Small intestine (tissue), 7 donors: ENCODE measurements at regions not wholly inside any gene's neighbourhood (a gene's known extent, or its start where the extent isn't known, plus 50 kb on each side); places are given as distances from the start of the nearest gene placed in this dataset.

Source experiments
- DNase-seq, 2 donors: peaks; one replicate each; pipeline versions ENCODE4 v3.0.0 to v3.0.0-alpha.2; 2013
- FAIRE-seq: peaks from 2 replicates; lab custom pipeline; 2012; peaks lifted over from hg19 to GRCh38; lab: Jason Lieb, UNC
- H3K27ac ChIP-seq, 3 donors: one replicate each; pipeline ENCODE4 v1.5.1; 2013; ENCODE audit warnings: low read length in 2 of 3, mild to moderate bottlenecking in 2 of 3, control low read depth in 1 of 3, inconsistent platforms in 1 of 3, low read depth in 1 of 3, moderate library complexity in 1 of 3
- H3K27me3 ChIP-seq, 3 donors: one replicate each; pipeline ENCODE4 v1.6.1; 2013; ENCODE audit warnings: low read length in 3 of 3, inconsistent platforms in 1 of 3; ENCODE audit not compliant: control insufficient read depth in 3 of 3, insufficient read depth in 3 of 3
- H3K36me3 ChIP-seq, 3 donors: one replicate each; pipeline ENCODE4 v1.6.1; 2013; ENCODE audit warnings: low read length in 3 of 3, inconsistent platforms in 1 of 3, low read depth in 1 of 3, mild to moderate bottlenecking in 1 of 3, moderate library complexity in 1 of 3; ENCODE audit not compliant: control insufficient read depth in 3 of 3, insufficient read depth in 2 of 3
- H3K4me1 ChIP-seq, 3 donors: one replicate each; pipeline ENCODE4 v1.6.1; 2013; ENCODE audit warnings: low read length in 2 of 3, inconsistent platforms in 1 of 3, low read depth in 1 of 3, mild to moderate bottlenecking in 1 of 3, moderate library complexity in 1 of 3; ENCODE audit not compliant: control insufficient read depth in 3 of 3, insufficient read depth in 2 of 3
- H3K4me3 ChIP-seq, 3 donors: one replicate each; pipeline ENCODE4 v1.5.1; 2013; ENCODE audit warnings: low read length in 3 of 3, control low read depth in 1 of 3, inconsistent platforms in 1 of 3, low read depth in 1 of 3, mild to moderate bottlenecking in 1 of 3, moderate library complexity in 1 of 3
- H3K9me3 ChIP-seq, 2 donors: one replicate each; pipeline ENCODE4 v1.6.1; 2013; ENCODE audit warnings: low read depth in 1 of 2, low read length in 1 of 2; ENCODE audit not compliant: control insufficient read depth in 2 of 2, insufficient read depth in 1 of 2
- WGBS, 3 donors: extraction: QIAGEN DNeasy Blood & Tissue Kit; methylation state at CpG; one replicate each; pipeline ENCODE4 v1.1.7; 2013; 5-methylcytosine and 5-hydroxymethylcytosine counted together
- donor health status: healthy with polysubstance abuse.
- donor health status: control.
- donor health status: control.
- donor health status: Bipolar disorder and iron deficiency.
- donor health status: healthy.

DNA sequence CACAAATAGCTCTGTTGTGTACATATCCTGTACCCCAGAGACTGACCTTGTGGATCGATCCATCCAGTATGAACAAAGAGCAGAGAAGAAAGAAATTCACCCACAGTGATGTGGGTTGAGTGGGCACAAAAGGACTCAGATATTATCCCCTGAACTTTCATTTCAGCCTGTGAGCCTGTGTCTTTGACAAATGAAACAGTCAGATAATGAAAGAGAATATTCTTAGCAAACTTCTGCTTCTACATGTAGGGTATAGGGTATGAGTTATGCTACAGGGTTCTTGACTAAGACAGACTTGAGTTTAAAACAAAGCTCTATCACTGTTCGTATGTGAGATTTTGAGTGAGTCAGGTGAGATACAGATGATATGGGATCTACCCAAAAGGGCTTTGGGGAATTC is 359.7 kb downstream of the MAFB start:
- DNase-seq (no peak), FAIRE-seq (no peak)
- Histone ChIP-seq H3K36me3 (no peaks in the 10 kb centered on the region), H3K4me1 (no peaks in the 10 kb centered on the region), H3K4me3 (no peak overlapping the region), H3K27ac (no peak overlapping the region), H3K27me3 (no peaks in the 10 kb centered on the region), H3K9me3 (no peaks in the 10 kb centered on the region)
- 73 to 88% (median 85%) methylated on average over 2 of the region's 2 CpGs for WGBS, 3 donors

DNA sequence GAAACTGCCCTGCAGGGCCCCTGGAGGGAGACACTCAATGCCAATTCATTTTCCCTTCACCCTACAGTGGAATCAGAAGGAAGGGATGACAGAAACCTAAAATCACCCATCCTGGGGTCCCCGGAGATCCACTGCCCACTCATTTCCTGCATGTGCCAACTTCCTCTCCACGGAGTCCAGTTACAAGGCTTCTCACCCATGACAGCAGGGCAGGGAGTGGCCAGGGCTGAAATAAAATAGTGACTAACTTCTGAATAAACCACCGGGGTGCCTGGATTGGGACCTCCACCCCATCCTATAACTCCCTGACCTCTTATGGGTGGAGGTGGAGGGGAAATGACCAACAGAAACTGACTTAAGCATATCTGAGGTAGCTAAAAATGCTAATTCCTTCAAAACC is 362.3 kb downstream of the MAFB start:
- 55 to 65% (median 62%) methylated on average over 3 of the region's 3 CpGs for WGBS, 3 donors
- no peaks in the 10 kb centered on the region for H3K27me3 ChIP-seq
- no peaks in the 10 kb centered on the region for H3K9me3 ChIP-seq
- no peak for FAIRE-seq
- H3K36me3 ChIP-seq, result no peaks in the 10 kb centered on the region
- H3K4me1 ChIP-seq, result no peaks in the 10 kb centered on the region
- no peak for DNase-seq
- H3K4me3 ChIP-seq, result no peak overlapping the region
- no peak overlapping the region for H3K27ac ChIP-seq

DNA sequence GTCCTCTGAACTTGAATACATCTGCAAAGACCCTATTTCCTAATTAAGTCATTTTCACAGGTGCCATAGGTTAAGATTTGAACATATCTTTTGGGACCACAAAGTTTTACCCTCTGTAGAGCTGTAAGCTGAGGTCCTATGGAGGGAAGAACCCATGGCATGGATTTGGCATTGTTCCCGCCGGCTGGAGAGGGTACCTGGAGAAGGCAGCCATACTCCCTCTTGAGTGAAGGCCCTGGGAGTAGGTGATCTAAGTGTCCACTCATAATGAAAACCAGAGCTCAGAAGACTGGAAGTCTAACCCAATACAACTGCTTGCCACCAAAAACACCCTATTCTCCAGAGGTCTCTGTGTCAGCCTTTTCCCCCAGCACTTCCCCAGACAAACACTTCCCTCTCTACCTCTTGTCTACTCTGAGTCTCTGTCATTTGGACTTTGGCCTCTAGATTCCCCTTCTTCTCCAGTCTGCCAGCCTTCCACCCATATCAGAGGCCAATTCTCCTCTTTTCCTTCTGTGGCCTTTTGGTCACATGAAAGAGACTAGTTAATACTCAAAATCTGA is 363.9 kb downstream of the MAFB start:
- 96 to 100% (median 100%) methylated on average over 2 of the region's 2 CpGs for WGBS, 3 donors
- DNase-seq (no peak), FAIRE-seq (no peak)
- no peak overlapping the region for H3K27ac ChIP-seq
- H3K27me3 ChIP-seq, result no peaks in the 10 kb centered on the region
- no peaks in the 10 kb centered on the region for H3K4me1 ChIP-seq
- H3K36me3 ChIP-seq, result no peaks in the 10 kb centered on the region
- no peaks in the 10 kb centered on the region for H3K9me3 ChIP-seq
- H3K4me3 ChIP-seq, result no peak overlapping the region

DNA sequence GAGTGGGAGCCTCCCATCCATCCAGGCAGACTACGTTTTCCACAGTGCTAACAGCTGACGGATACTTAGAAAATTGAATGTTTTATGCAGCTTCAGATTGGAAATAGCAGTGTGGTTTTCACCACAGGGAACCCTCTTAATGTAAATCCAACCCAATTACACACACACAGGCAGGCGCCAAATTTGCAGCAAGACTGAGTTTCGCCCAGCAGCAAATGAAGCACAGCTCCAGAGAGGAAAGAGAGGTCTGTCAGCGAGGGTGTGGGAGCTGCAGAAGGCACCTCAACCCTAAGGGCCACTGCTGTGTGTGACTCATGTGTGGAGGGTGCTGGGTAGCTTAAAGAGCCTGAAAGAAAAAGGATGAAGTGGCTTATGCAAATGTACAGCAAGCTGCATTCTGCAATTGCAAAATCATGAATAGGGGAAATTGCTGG is 365.7 kb downstream of the MAFB start:
- Histone ChIP-seq H3K27me3 (no peaks in the 10 kb centered on the region), H3K36me3 (no peaks in the 10 kb centered on the region), H3K4me3 (no peak overlapping the region), H3K9me3 (no peaks in the 10 kb centered on the region), H3K27ac (no peak overlapping the region), H3K4me1 (no peaks in the 10 kb centered on the region)
- 70 to 82% (median 75%) methylated on average over 5 of the region's 5 CpGs for WGBS, 3 donors
- FAIRE-seq (no peak), DNase-seq (no peak)

DNA sequence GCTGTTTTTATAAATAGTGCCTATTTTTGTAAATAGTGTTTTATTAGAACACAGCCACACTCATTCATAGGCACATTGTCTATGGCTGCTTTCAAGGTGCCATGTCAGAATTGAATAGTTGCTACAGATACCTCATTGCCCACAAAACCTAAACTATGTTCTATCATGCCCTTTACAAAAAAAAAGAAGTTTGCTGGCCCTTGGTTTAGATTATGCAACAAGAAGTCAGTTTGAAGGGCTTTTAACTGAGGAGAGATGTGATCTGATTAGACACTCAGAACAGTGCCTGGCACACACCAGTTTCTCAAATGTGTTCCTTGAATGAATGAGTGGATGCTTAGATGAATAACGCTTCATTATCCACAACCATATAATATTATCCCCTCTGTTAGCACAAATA is 366.1 kb downstream of the MAFB start:
- H3K9me3 ChIP-seq, result no peaks in the 10 kb centered on the region
- no peaks in the 10 kb centered on the region for H3K27me3 ChIP-seq
- H3K27ac ChIP-seq, result no peak overlapping the region
- DNase-seq (no peak), FAIRE-seq (no peak)
- no peak overlapping the region for H3K4me3 ChIP-seq
- no peaks in the 10 kb centered on the region for H3K36me3 ChIP-seq
- no peaks in the 10 kb centered on the region for H3K4me1 ChIP-seq
- WGBS, 3 donors, result 78 to 100% (median 89%) methylated on average over 1 of the region's 1 CpG

DNA sequence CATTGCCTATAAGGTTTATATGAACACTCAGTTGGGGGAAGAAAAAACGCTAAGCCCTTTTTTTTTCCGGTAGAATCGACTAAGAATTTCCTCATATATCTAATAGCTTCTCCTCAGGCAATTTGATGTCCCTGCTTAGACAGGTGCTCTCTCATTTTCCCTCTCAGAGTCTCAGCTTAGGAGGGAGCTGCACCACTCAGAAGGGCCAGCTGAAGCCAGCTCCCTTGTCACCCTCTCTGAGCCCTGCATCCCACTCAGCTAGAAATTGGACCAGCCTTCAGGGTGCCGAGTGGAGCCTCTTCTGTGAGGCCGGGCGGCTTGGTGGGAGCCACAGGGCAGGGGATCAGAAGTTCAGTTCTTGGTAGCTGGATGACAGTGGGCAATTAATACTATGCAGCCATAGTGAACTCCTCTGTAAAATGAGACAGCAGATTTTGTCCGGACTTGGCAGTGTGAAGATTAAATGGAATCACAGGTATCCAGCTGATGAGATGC is 368.5 kb downstream of the MAFB start:
- Histone ChIP-seq H3K27ac (no peak overlapping the region), H3K9me3 (no peaks in the 10 kb centered on the region), H3K27me3 (no peaks in the 10 kb centered on the region), H3K36me3 (no peaks in the 10 kb centered on the region), H3K4me3 (no peak overlapping the region), H3K4me1 (no peaks in the 10 kb centered on the region)
- WGBS, 3 donors, result 81 to 86% (median 83%) methylated on average over 7 of the region's 7 CpGs
- DNase-seq, result no peak
- FAIRE-seq, result no peak

DNA sequence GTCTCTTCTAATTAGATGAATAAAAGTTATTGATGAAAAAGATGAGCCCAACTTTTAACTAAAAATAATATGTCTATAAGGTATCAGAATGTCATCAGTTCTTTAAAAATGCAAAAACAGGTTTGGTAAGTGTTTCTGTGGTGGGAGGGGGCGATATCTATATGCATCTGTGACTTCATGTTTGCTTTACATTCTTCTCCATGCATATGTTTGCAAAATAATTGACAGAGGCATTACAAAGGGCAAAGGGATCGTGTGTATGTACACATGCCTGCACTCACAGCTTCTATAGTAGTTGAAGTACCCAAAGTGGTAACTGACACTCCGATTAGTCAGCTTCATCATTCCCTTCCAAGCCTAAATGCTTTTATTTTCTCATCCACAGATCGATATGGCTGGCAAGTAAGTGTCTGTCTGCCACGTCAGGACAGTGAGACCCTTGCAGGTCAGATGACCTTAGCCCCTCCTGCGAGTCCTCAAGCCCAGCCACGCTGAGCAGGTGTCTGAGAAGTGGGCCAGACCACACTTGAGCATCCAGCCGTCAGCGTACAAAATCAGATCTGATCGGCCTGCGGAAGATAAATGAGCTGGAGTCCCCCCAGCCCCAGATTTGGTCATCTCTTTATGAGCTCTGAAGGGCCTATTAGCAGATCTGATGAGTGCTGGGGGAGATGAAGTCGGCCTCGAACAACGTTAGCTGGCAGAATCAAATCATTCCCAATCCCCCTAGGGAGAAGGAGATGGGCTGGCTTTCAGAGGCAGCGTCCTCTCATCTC is 369.1 kb downstream of the MAFB start:
- H3K27ac ChIP-seq, result no peak overlapping the region
- 71 to 81% (median 80%) methylated on average over 15 of the region's 15 CpGs for WGBS, 3 donors
- no peaks in the 10 kb centered on the region for H3K4me1 ChIP-seq

DNA sequence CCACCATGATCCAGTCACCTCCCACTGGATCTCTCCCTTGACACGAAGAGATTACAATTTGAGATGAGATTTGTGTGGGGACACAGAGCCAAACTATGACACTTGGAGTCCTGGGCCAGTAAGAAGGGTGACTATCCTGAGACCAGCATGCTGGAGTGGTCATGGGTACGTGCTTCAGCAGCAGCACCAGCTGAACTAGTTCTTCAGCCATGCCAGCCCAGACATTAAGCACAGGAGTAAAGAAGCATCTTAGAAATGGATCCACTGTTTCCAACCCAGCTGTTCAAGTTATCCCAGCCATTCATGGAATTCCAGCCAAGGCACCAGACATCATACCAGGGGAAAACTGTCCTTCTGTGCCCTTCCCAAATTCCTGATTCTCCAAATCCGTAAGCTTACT is 370.0 kb downstream of the MAFB start:
- H3K27ac ChIP-seq, result no peak overlapping the region
- FAIRE-seq (no peak), DNase-seq (no peak)
- WGBS, 3 donors, result 78 to 87% (median 84%) methylated on average over 3 of the region's 3 CpGs
- H3K9me3 ChIP-seq, result no peaks in the 10 kb centered on the region
- H3K4me1 ChIP-seq, result no peaks in the 10 kb centered on the region
- H3K27me3 ChIP-seq, result no peaks in the 10 kb centered on the region
- H3K4me3 ChIP-seq, result no peak overlapping the region
- H3K36me3 ChIP-seq, result no peaks in the 10 kb centered on the region

More for the DNA sequence above, 369.1 kb downstream of the MAFB start:
- no peaks in the 10 kb centered on the region for H3K27me3 ChIP-seq
- no peak overlapping the region for H3K4me3 ChIP-seq
- H3K36me3 ChIP-seq, result no peaks in the 10 kb centered on the region
- H3K9me3 ChIP-seq, result no peaks in the 10 kb centered on the region
- FAIRE-seq (no peak), DNase-seq (no peak)
